ENCODE measurements at regions not wholly inside any gene's neighbourhood (a gene's known extent, or its start where the extent isn't known, plus 50 kb on each side); places are given as distances from the start of the nearest gene placed in this dataset.

DNA sequence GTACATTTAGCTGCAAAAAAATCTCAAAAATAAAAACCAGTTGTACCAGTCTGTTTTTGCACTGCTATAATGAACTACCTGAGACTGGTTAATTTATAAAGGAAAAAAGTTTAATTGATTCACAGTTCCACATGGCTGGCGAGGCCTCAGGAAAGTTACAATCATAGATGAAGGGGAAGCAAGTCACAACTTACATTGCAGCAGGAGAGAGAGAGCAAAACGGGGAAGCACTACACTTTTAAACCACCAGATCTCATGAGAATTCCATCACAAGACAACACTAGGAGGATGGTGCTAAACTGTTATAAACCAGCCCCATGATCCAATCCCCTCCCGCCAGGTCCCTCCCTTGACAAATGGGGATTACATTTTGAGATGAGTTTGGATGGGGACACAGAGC lies 186.0 kb downstream of the TMTC3 start:
- TF ChIP-seq EZH2 (IDR thresholded peaks at IDR 0.05) (no peak), FOXP2 (optimal IDR thresholded peaks at IDR 0.05; ENCODE audit: control extremely low read depth, extremely low read length, insufficient read depth) (no peak), POLR2AphosphoS5 (IDR thresholded peaks at IDR 0.05; ENCODE audit: borderline replicate concordance, low read depth, low read length) (no peak)
